Esophagus muscularis mucosa (tissue), 4 donors: ENCODE measurements at regions not wholly inside any gene's neighbourhood (a gene's known extent, or its start where the extent isn't known, plus 50 kb on each side); places are given as distances from the start of the nearest gene placed in this dataset.

Source experiments
- DNase-seq: peaks from one replicate; pipeline ENCODE4 v3.0.0-alpha.2; 2017; ENCODE audit errors: extremely low spot score
- H3K27ac ChIP-seq, 4 donors: fragments of 200-600 bp; sonication (generic); replicated peaks in 1 of 4; 1 replicate in 3 of 4; 2 replicates in 1 of 4; pipeline ENCODE4 v1.5.1; 2016 to 2019; ENCODE audit warnings: mild to moderate bottlenecking in 1 of 4
- H3K27me3 ChIP-seq, 4 donors: fragments of 200-600 bp; sonication (generic); one replicate each; pipeline versions ENCODE4 v1.5.1 to v1.6.0; 2016 to 2019
- H3K36me3 ChIP-seq, 4 donors: fragments of 200-600 bp; sonication (generic); one replicate each; pipeline ENCODE4 v1.5.1; 2016 to 2019
- H3K4me1 ChIP-seq, 4 donors: fragments of 200-600 bp; sonication (generic); one replicate each; pipeline ENCODE4 v1.5.1; 2016 to 2019
- H3K4me3 ChIP-seq, 4 donors: fragments of 200-600 bp; sonication (generic); 1 replicate in 2 of 4; 2 replicates in 2 of 4; pipeline ENCODE4 v1.5.1; 2016 to 2019; ENCODE audit warnings: mild to moderate bottlenecking in 4 of 4, moderate library complexity in 1 of 4
- H3K9me3 ChIP-seq, 4 donors: fragments of 200-600 bp; sonication (generic); 1 replicate in 3 of 4; 2 replicates in 1 of 4; pipeline ENCODE4 v1.5.1; 2016 to 2019
- EP300 ChIP-seq: sonication (generic); formaldehyde crosslinking; IDR thresholded peaks from one replicate; pipeline ENCODE4 v1.6.1; 2017; ENCODE audit warnings: antibody characterized with exemption
- POLR2A ChIP-seq: fragments of 450-650 bp; IDR thresholded peaks from one replicate; pipeline ENCODE4 v1.6.1; 2017; ENCODE audit warnings: antibody characterized with exemption, moderate library complexity, mild to moderate bottlenecking, low read depth
- POLR2AphosphoS5 ChIP-seq, 2 donors: sonication (generic); formaldehyde crosslinking; IDR thresholded peaks; one replicate each; pipeline ENCODE4 v1.6.1; 2017; ENCODE audit warnings: antibody characterized with exemption in 2 of 2
- WGBS: methylation state at CpG from one replicate; pipeline ENCODE4 v1.1.5; 2018; 5-methylcytosine and 5-hydroxymethylcytosine counted together
- intact Hi-C: fragments of 100-400 bp; cut with DNase I; formaldehyde crosslinking; loops from one replicate; pipeline ENCODE4 v1.15.1; 2023
- TF ChIP-seq, protein P1 (sequence below), 3 experiments: fragments of 200-600 bp in 2 of 3; fragments of 450-650 bp in 1 of 3; sonication (generic) in 2 of 3; IDR thresholded peaks; one replicate each; pipeline ENCODE4 v1.5.1; 2017 to 2019; ENCODE audit warnings: antibody characterized with exemption in 3 of 3, mild to moderate bottlenecking in 2 of 3, moderate library complexity in 1 of 3

DNA sequence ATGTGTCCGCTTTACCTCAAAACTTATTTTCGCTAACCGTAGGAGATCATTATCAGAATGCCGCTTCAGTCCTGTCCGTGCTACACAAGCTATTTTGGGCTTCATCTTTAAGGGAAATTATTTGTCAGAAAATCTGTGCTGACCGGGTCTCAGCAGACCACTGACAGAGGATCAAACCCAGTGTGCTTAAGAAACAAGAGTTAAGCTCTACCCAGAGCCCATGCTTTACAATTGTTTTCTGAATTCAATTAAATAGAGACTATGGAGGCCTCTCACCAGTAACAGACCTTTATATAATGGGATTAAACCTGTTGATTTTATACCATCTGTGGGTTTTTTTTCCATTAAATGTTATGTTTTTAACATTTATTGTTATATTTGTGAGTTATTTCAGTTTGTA, 1956.7 kb upstream of the PIK3C3 start:
- H3K27ac ChIP-seq: no peak overlapping the region
- 94% methylated on average over 6 of the region's 6 CpGs for WGBS
- intact Hi-C loops: no loop called here
- H3K4me1 ChIP-seq: no peaks in the 10 kb centered on the region
- no peak overlapping the region for H3K4me3 ChIP-seq
- TF ChIP-seq POLR2AphosphoS5 (IDR thresholded peaks at IDR 0.05): no peak
- no peak for TF ChIP-seq EP300
- TF ChIP-seq, protein P1, sequence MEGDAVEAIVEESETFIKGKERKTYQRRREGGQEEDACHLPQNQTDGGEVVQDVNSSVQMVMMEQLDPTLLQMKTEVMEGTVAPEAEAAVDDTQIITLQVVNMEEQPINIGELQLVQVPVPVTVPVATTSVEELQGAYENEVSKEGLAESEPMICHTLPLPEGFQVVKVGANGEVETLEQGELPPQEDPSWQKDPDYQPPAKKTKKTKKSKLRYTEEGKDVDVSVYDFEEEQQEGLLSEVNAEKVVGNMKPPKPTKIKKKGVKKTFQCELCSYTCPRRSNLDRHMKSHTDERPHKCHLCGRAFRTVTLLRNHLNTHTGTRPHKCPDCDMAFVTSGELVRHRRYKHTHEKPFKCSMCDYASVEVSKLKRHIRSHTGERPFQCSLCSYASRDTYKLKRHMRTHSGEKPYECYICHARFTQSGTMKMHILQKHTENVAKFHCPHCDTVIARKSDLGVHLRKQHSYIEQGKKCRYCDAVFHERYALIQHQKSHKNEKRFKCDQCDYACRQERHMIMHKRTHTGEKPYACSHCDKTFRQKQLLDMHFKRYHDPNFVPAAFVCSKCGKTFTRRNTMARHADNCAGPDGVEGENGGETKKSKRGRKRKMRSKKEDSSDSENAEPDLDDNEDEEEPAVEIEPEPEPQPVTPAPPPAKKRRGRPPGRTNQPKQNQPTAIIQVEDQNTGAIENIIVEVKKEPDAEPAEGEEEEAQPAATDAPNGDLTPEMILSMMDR (IDR thresholded peaks at IDR 0.05): no peak
- TF ChIP-seq POLR2A: no peak
- no peaks in the 10 kb centered on the region for H3K27me3 ChIP-seq
- no peak for DNase-seq
- H3K36me3 ChIP-seq: no peaks in the 10 kb centered on the region
- no peaks in the 10 kb centered on the region for H3K9me3 ChIP-seq

DNA sequence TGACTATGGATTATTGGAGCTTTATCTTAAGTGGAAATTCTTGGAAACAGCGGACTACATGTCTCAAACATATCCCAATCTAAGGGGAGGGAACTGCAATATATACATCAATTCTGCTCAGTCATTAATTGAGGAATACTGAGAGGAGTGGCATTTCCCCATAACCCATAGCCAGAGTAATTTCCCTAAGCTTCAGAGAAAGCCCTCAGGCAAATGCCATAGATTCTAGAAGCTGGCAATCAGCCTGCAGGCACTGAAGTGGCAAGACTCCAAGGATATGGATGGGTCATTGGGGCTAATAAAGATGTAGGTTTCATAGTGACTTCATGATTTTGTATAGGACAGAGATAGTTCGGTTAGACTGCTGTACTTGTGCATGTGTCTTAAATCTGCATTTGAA, 1960.5 kb upstream of the PIK3C3 start:
- no peaks in the 10 kb centered on the region for H3K9me3 ChIP-seq
- intact Hi-C loops: no loop called here
- WGBS: 90% methylated on average over 2 of the region's 2 CpGs
- no peaks in the 10 kb centered on the region for H3K27me3 ChIP-seq
- H3K36me3 ChIP-seq: no peaks in the 10 kb centered on the region
- H3K27ac ChIP-seq: no peak overlapping the region
- no peak overlapping the region for H3K4me3 ChIP-seq
- H3K4me1 ChIP-seq: no peaks in the 10 kb centered on the region
- TF ChIP-seq POLR2AphosphoS5 (IDR thresholded peaks at IDR 0.05) (no peak), POLR2A (no peak), EP300 (no peak)
- TF ChIP-seq, protein P1 (IDR thresholded peaks at IDR 0.05): no peak
- DNase-seq: no peak

DNA sequence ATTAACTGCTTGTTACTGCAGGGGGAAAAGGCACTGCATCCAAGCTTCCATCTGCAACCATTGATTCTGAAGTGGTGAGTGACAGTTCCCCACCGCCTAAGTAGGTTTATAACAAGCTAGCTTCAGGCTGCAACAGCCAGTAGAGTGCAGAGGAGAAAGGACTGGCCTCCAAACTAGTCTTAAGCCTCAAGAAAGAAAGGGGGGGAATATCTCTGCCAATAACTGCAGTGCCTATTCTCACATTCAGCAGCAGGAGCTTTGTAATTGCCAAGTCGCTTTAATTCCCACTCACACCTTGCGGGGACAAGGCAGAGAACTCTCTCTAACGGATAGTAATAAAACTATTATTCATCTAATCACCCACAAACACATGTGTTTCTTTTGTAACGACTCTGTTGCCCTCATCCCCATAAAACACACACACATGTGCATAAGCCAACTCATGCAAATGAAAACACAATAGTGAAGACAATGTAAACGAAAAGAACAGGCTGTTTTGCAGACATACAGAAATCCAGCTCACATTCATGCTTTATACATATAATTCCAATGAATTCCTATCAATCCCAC, 1963.3 kb upstream of the PIK3C3 start:
- H3K4me3 ChIP-seq: no peak overlapping the region
- intact Hi-C loops: no loop called here
- TF ChIP-seq POLR2A: no peak
- no peaks in the 10 kb centered on the region for H3K9me3 ChIP-seq
- WGBS: 77% methylated on average over 6 of the region's 6 CpGs
- H3K27me3 ChIP-seq: no peaks in the 10 kb centered on the region
- H3K27ac ChIP-seq: no peak overlapping the region
- no peak for DNase-seq
- no peaks in the 10 kb centered on the region for H3K4me1 ChIP-seq
- H3K36me3 ChIP-seq: no peaks in the 10 kb centered on the region

DNA sequence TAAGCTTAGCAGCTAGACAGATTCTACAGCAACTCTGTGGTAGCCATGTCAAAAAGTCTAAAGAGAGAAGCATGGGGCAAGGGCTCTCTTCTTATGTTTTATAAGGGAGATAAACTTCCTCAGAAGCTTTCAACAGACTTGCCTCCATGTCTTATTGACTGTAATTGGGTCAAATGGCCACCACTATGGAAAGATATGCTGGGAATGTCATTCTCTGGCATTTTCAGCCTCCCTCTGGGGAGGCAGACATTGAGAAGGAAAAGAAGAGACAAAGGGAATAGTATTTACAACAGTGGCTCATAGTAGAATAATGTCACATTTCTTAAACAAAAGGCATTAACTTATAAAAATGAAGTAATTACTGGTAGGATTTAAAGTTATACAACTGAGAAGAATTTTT, 1964.5 kb upstream of the PIK3C3 start:
- Histone ChIP-seq H3K27me3 (no peaks in the 10 kb centered on the region), H3K36me3 (no peaks in the 10 kb centered on the region), H3K9me3 (no peaks in the 10 kb centered on the region), H3K27ac (no peak overlapping the region), H3K4me3 (no peak overlapping the region), H3K4me1 (no peaks in the 10 kb centered on the region)
- no peak for TF ChIP-seq POLR2AphosphoS5 (IDR thresholded peaks at IDR 0.05)
- TF ChIP-seq POLR2A: no peak
- TF ChIP-seq, protein P1 (IDR thresholded peaks at IDR 0.05): no peak
- no peak for TF ChIP-seq EP300
- DNase-seq: no peak
- intact Hi-C loops: no loop called here

DNA sequence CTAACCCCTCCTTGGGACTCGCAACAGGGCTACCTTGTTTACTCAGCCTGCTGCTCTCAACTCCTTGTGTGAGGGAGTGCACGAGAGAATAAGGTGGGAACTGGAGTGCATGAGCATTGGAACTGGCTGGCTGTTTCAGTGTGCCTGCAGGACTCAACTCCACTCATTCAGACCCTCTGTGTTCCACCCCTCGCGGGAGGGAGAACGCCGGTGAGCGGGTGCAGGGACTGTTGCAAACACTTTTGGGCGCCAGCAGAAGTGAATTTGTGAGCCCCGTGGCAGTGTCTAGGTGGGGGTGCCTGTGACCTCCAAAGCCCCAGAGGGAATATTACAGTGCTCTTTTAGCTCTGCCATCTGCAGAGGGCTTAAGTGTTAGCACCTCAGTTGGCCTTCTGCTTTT, 1978.3 kb upstream of the PIK3C3 start:
- intact Hi-C loops: no loop called here
- WGBS: 82% methylated on average over 9 of the region's 9 CpGs
- DNase-seq: no peak
- TF ChIP-seq EP300: no peak
- TF ChIP-seq POLR2A: no peak
- TF ChIP-seq, protein P1 (IDR thresholded peaks at IDR 0.05): no peak
- no peak for TF ChIP-seq POLR2AphosphoS5 (IDR thresholded peaks at IDR 0.05)
- H3K9me3 ChIP-seq: no peaks in the 10 kb centered on the region
- no peak overlapping the region for H3K4me3 ChIP-seq
- H3K27ac ChIP-seq: no peak overlapping the region
- H3K4me1 ChIP-seq: no peaks in the 10 kb centered on the region
- no peaks in the 10 kb centered on the region for H3K27me3 ChIP-seq
- no peaks in the 10 kb centered on the region for H3K36me3 ChIP-seq
